SU-DHL-6 (cell line): ENCODE measurements at regions not wholly inside any gene's neighbourhood (a gene's known extent, or its start where the extent isn't known, plus 50 kb on each side); places are given as distances from the start of the nearest gene placed in this dataset.

Experiments used
- H2AFZ ChIP-seq: fragments of 200-600 bp; sonication (generic); 2 replicates; pipeline ENCODE4 v1.6.1; 2014; ENCODE audit warnings: low read depth, mild to moderate bottlenecking, moderate library complexity, mixed read lengths, antibody characterized with exemption, low read length; ENCODE audit not compliant: severe bottlenecking
- H3F3A ChIP-seq: fragments of 200-600 bp; shearing (Covaris generic); 2 replicates; pipeline ENCODE4 v1.6.0; 2016; ENCODE audit warnings: antibody characterized with exemption, mild to moderate bottlenecking; ENCODE audit not compliant: insufficient read depth
- H3K27ac ChIP-seq: fragments of 200-600 bp; sonication (generic); 2 replicates; pipeline ENCODE4 v1.5.1; 2016; ENCODE audit warnings: low read depth, mild to moderate bottlenecking, low read length, moderate library complexity, mixed read lengths
- H3K27me3 ChIP-seq: fragments of 200-600 bp; sonication (generic), shearing (Covaris generic); 2 replicates; pipeline ENCODE4 v1.6.0; 2014; ENCODE audit warnings: mild to moderate bottlenecking, low read length
- H3K36me3 ChIP-seq: fragments of 200-600 bp; sonication (generic); 2 replicates; pipeline ENCODE4 v1.6.1; 2014; ENCODE audit warnings: mild to moderate bottlenecking, low read length, mixed read lengths
- H3K4me2 ChIP-seq: fragments of 300-600, 200-600 bp; shearing (Covaris generic), sonication (generic); 2 replicates; pipeline ENCODE4 v1.6.0; 2014; ENCODE audit warnings: low read length, low read depth, mild to moderate bottlenecking; ENCODE audit not compliant: poor library complexity, severe bottlenecking
- H3K4me3 ChIP-seq: fragments of 200-600 bp; sonication (generic); 2 replicates; pipeline ENCODE4 v1.5.1; 2014; ENCODE audit warnings: antibody characterized with exemption, low read length, mild to moderate bottlenecking, mixed read lengths; ENCODE audit not compliant: insufficient read depth, poor library complexity, severe bottlenecking
- H3K79me2 ChIP-seq: fragments of 200-600 bp; sonication (generic); 2 replicates; pipeline ENCODE4 v1.6.1; 2014; ENCODE audit warnings: mild to moderate bottlenecking, low read length, moderate library complexity; ENCODE audit not compliant: insufficient read depth
- H3K9ac ChIP-seq: fragments of 200-600 bp; sonication (generic); 2 replicates; pipeline ENCODE4 v1.7.0; 2014; ENCODE audit warnings: mild to moderate bottlenecking, low read length
- H3K9me2 ChIP-seq: fragments of 200-600 bp; sonication (generic); replicated peaks from 2 replicates; pipeline ENCODE4 v1.6.1; 2014; ENCODE audit warnings: low read length; ENCODE audit not compliant: insufficient read depth
- H3K9me3 ChIP-seq: fragments of 200-600 bp; sonication (generic); 2 replicates; pipeline ENCODE4 v1.6.1; 2014; ENCODE audit warnings: low read length, mixed read lengths; ENCODE audit not compliant: insufficient read depth
- H4K20me1 ChIP-seq: fragments of 200-600 bp; sonication (generic); 2 replicates; pipeline ENCODE4 v1.6.1; 2014; ENCODE audit warnings: low read depth, mild to moderate bottlenecking, antibody characterized with exemption, low read length, moderate library complexity, mixed read lengths
- EZH2phosphoT487 ChIP-seq: fragments of 200-600 bp; sonication (generic), shearing (Covaris generic); conservative IDR thresholded peaks from 2 replicates; pipeline ENCODE4 v1.6.1; 2018; ENCODE audit warnings: mild to moderate bottlenecking, antibody characterized with exemption, low read length, moderate library complexity, mixed read lengths
- TF ChIP-seq, protein P1 (sequence below): fragments of 200-600 bp; sonication (generic); IDR thresholded peaks from one replicate; pipeline ENCODE4 v1.5.1; 2017; ENCODE audit warnings: antibody characterized with exemption, mild to moderate bottlenecking, low read length, moderate library complexity; ENCODE audit not compliant: insufficient read depth, poor library complexity, severe bottlenecking

DNA sequence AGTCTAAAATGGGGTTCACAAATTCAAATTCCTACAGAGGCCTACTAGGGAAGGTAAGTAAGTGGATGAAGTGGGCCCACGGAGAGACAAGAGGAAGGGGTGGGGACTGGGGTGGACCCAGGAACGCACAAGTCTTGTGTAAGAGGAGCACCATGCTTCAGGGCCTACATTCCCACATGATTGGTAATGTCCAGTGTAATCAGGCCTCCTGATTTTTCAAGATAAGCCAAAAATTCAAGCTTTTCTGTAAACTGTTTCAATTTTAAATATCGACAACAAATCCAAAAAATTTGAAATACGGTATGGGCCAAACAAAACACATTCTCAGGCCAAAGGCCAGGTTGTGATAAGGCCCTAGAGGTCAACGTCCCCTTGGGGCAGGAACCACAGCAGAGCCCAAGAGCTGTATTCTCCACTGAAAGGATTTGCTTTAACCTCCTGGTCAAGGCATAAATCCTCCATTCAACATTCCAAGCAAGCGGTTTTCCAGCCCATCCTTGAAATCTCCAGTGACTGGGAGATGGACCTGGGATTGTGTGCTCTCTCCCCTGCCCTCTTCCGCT is 116.4 kb downstream of the TRIM29 start:
- H3K9me3 ChIP-seq, result no peaks in the 10 kb centered on the region
- no peaks in the 10 kb centered on the region for H3K36me3 ChIP-seq
- H3K27ac ChIP-seq, result no peak overlapping the region
- no peaks in the 10 kb centered on the region for H3F3A ChIP-seq
- no peak overlapping the region for H3K4me2 ChIP-seq
- no peaks in the 10 kb centered on the region for H4K20me1 ChIP-seq
- H3K9me2 ChIP-seq, result no peaks in the 10 kb centered on the region
- H3K9ac ChIP-seq, result no peak overlapping the region
- no peak overlapping the region for H2AFZ ChIP-seq
- H3K27me3 ChIP-seq, result no peaks in the 10 kb centered on the region
- no peak for TF ChIP-seq EZH2phosphoT487
- TF ChIP-seq, protein P1, sequence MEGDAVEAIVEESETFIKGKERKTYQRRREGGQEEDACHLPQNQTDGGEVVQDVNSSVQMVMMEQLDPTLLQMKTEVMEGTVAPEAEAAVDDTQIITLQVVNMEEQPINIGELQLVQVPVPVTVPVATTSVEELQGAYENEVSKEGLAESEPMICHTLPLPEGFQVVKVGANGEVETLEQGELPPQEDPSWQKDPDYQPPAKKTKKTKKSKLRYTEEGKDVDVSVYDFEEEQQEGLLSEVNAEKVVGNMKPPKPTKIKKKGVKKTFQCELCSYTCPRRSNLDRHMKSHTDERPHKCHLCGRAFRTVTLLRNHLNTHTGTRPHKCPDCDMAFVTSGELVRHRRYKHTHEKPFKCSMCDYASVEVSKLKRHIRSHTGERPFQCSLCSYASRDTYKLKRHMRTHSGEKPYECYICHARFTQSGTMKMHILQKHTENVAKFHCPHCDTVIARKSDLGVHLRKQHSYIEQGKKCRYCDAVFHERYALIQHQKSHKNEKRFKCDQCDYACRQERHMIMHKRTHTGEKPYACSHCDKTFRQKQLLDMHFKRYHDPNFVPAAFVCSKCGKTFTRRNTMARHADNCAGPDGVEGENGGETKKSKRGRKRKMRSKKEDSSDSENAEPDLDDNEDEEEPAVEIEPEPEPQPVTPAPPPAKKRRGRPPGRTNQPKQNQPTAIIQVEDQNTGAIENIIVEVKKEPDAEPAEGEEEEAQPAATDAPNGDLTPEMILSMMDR, result no peak
- H3K4me3 ChIP-seq, result no peak overlapping the region
- no peaks in the 10 kb centered on the region for H3K79me2 ChIP-seq

DNA sequence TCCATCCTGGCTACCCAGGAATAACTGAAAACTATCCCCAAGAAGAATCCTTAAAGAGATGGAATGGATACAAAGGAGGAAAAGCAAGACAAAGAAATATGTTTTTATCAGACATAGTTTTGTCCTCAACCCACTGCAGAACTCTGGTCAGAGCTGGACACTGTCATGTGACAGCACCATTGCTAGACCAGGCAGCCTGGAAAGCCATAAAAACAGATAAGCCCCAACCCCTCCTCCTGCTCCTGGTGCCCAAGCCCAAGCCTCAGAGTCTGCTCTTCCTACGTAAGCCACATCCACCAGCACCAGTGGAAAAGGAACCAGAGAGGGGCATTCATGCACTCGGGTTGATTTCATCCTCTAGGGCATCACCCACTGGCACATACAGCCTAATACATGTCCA is 116.9 kb downstream of the TRIM29 start:
- H3K79me2 ChIP-seq, result no peaks in the 10 kb centered on the region
- no peaks in the 10 kb centered on the region for H3K27me3 ChIP-seq
- no peak for TF ChIP-seq EZH2phosphoT487
- TF ChIP-seq, protein P1, result no peak
- no peak overlapping the region for H3K4me3 ChIP-seq
- H3F3A ChIP-seq, result no peaks in the 10 kb centered on the region
- H2AFZ ChIP-seq, result no peak overlapping the region
- no peak overlapping the region for H3K27ac ChIP-seq
- no peaks in the 10 kb centered on the region for H4K20me1 ChIP-seq
- no peak overlapping the region for H3K4me2 ChIP-seq
- no peaks in the 10 kb centered on the region for H3K36me3 ChIP-seq
- no peaks in the 10 kb centered on the region for H3K9me2 ChIP-seq
- H3K9ac ChIP-seq, result no peak overlapping the region
- H3K9me3 ChIP-seq, result no peaks in the 10 kb centered on the region

DNA sequence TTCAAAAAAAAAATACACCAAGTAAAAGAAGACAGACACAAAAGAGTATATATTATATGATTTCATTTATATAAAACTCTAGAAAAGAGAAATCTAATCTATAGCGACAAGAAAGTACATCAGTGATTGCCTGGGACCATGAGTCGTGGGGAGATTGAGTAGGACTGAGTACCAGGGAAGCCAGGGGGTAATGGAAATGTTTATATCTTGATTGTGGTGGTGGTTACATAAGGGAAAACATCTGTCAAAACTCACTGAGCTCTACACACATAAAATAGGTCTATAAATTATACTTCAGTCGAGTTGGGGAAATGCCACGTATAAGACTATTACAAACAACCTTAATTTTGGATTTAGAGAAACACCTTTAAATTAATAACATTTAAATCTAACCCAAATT is 117.4 kb downstream of the TRIM29 start:
- Histone ChIP-seq H3K9ac (no peak overlapping the region), H3K27me3 (no peaks in the 10 kb centered on the region), H2AFZ (no peak overlapping the region), H3K9me2 (no peaks in the 10 kb centered on the region), H3K36me3 (no peaks in the 10 kb centered on the region), H4K20me1 (no peaks in the 10 kb centered on the region), H3K79me2 (no peaks in the 10 kb centered on the region), H3K27ac (no peak overlapping the region), H3K4me3 (no peak overlapping the region), H3F3A (no peaks in the 10 kb centered on the region), H3K4me2 (no peak overlapping the region), H3K9me3 (no peaks in the 10 kb centered on the region)
- TF ChIP-seq EZH2phosphoT487, result no peak
- TF ChIP-seq, protein P1, result no peak

DNA sequence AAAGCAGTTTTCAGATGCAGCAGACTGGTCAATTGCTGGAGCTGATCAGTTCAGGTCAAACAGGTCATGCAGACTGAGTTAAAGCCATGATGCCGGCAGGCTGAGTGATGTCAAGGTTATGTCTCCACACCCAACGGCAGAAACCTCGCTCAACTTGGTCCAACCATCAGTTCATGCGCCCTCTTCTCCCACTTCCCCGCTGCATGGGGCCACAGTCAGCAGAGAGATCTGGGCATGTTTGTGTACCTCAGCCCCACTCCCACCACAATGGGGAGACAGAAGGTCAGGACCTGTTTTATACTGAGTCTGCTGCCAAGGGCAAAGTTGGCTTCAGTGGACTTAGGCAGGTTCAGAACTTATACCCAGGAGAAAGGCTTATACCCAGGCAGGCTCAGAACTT is 118.7 kb downstream of the TRIM29 start:
- Histone ChIP-seq H3K9me3 (no peaks in the 10 kb centered on the region), H2AFZ (no peak overlapping the region), H3F3A (no peaks in the 10 kb centered on the region), H3K79me2 (no peaks in the 10 kb centered on the region), H3K27me3 (no peaks in the 10 kb centered on the region), H3K4me2 (no peak overlapping the region), H3K27ac (no peak overlapping the region), H3K9me2 (no peaks in the 10 kb centered on the region), H4K20me1 (no peaks in the 10 kb centered on the region), H3K9ac (no peak overlapping the region), H3K4me3 (no peak overlapping the region), H3K36me3 (no peaks in the 10 kb centered on the region)
- no peak for TF ChIP-seq EZH2phosphoT487
- TF ChIP-seq, protein P1, result no peak
